VCaP (cell line): ENCODE measurements at regions not wholly inside any gene's neighbourhood (a gene's known extent, or its start where the extent isn't known, plus 50 kb on each side); places are given as distances from the start of the nearest gene placed in this dataset.

ENCODE experiments used
- H3K27ac ChIP-seq: fragments of 450-650 bp; 2 replicates; pipeline ENCODE4 v1.5.1; 2017
- TF ChIP-seq, protein P1 (sequence below): fragments of 450-650 bp; conservative IDR thresholded peaks from 2 replicates; pipeline ENCODE4 v1.5.1; 2017; ENCODE audit warnings: mild to moderate bottlenecking, moderate library complexity

DNA sequence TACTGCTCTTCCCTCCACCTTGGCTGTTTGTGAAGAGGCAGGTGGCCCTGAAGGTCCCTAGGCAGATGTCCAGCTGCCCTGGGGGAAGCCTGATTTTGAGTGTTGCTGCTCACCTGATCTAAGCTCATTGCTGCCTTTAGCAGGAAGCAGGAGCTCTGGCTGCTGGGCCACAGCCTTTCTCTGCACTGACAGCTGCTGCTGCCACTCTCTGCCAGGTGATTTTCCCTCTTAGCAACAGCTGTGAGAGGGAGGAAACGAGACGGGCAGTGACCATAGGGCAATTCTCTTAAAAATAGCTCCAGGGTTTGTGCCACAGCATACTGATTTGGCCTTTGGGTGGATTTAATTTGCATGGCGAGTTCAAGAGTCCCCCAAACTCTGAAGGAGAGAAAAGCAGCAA is 415.8 kb upstream of the SEMA6D start:
- TF ChIP-seq, protein P1, sequence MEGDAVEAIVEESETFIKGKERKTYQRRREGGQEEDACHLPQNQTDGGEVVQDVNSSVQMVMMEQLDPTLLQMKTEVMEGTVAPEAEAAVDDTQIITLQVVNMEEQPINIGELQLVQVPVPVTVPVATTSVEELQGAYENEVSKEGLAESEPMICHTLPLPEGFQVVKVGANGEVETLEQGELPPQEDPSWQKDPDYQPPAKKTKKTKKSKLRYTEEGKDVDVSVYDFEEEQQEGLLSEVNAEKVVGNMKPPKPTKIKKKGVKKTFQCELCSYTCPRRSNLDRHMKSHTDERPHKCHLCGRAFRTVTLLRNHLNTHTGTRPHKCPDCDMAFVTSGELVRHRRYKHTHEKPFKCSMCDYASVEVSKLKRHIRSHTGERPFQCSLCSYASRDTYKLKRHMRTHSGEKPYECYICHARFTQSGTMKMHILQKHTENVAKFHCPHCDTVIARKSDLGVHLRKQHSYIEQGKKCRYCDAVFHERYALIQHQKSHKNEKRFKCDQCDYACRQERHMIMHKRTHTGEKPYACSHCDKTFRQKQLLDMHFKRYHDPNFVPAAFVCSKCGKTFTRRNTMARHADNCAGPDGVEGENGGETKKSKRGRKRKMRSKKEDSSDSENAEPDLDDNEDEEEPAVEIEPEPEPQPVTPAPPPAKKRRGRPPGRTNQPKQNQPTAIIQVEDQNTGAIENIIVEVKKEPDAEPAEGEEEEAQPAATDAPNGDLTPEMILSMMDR: no peak
- H3K27ac ChIP-seq: no peak overlapping the region

DNA sequence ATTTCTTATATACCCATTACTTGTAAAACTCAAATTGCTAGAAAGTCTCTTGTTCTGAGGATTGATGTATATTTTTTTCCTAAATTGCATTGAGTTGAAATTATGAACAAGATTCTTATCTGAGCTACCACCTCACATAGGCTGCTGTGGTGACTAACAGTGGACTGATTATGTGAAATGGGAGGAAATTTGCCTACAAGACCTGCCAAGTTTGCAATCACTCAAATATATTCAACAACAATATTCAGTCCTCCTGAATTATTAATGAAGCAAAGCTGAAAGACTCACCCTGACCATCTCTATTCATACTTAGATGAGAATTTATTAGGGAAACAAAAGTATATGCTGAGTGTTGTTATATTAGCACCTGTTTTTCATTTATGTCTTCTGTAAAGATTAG is 412.6 kb upstream of the SEMA6D start:
- H3K27ac ChIP-seq: no peak overlapping the region
- TF ChIP-seq, protein P1: no peak

DNA sequence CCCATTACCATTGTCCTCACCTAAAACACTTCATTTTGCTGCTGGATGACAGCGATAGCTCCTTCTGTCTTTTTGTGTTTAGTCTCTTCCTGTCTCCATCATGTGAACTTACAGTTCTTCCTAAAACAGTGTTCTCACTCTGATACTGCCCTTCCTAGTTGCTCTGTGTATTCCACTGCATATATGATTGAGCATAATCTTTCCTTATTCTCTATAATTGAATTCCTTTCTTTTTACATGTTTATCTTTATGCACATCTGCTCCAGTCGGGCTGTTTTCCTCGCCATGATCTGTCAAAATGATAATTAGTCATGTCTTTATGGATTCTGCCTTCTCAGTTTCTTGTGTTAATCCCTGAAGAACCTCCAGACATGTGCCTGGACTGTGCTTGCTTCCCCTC is 405.1 kb upstream of the SEMA6D start:
- TF ChIP-seq, protein P1: no peak
- no peak overlapping the region for H3K27ac ChIP-seq

DNA sequence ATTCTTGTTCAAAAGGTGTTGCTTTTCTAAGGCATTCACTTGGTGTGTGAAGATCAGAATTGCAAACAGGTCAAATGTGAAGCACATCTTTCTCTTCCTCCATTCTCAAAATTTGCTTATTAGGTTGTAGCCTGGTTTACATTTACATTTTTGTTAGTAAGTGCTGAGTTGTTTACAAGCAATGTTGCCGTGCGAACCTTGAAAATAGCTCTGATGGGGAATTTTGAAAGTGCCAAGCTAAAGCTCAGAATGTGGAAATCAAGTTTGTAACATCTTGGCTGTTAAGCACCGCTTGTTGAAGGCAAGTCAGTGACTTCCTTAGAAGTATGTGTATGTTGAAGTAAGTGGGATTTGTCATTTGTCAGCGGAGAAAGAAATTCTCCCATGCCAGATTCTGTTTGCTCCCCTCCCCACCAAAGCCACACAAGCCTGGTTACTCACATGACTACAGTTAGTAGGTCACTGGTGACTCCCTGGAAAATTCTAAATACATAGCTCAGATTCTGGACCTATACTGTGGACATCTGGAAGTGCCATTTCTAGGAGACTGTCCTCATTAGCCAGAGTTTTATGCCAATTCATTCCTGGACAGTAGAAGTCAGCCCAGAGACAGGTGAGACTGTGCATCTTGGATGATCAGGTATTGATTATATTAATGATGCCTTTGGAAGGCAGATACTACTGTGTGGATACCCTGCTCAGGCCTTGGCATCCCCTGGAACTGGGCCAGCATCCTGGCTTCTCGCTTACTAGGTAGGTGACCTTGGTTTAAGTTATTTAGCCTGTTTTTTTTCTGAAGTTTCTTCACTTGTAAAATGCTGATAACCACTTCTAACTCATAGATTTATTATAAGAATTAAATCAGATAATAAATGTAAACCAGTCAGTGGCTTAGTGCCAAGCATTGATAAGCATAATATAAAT is 390.6 kb upstream of the SEMA6D start:
- H3K27ac ChIP-seq: no peak overlapping the region
- TF ChIP-seq, protein P1: no peak

DNA sequence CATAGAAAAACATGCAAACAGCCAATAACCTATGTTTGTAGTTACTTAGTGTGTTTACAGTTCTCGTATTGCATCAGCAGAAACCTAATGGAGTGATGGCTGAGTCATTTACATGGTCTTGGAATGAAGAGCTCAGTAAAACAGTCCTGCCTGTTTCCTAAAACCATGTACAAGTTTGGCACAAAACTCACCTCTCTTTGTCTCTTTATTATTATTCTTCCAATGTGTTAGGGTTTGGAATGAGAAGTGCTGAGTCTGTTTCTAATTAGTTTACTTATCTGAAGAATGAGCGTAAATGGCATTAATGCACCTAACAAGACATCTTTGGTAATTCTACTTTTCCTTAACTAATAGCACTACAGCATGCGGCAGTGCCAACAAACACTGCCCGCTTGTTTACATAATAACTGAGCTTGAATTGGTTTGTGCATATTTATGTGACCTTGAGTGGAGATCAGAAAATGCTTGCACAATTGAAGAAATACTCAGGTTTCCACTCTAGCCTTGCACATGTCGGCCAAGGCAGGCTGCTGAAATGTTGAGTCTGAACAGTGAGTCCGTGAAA is 385.4 kb upstream of the SEMA6D start:
- TF ChIP-seq, protein P1: no peak
- no peak overlapping the region for H3K27ac ChIP-seq

DNA sequence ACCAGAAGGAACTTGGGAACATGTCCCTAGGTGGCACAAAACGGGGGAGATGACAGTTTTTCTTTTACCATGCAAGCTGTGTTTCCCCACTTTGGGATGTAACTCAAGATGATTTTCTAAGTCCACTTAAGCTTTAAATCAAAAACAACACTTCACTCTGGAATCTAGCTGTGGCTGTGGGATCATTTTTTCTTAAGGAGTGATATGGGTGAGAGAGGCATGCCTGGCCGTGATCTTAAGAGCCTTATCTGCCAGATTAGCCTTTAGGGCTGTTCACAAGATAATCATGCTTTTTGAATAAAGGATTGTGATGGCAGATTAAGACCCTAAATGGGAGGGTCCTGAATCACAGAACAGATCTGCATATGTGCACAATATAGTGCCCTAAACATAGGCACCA is 384.8 kb upstream of the SEMA6D start:
- TF ChIP-seq, protein P1: no peak
- H3K27ac ChIP-seq: no peak overlapping the region

DNA sequence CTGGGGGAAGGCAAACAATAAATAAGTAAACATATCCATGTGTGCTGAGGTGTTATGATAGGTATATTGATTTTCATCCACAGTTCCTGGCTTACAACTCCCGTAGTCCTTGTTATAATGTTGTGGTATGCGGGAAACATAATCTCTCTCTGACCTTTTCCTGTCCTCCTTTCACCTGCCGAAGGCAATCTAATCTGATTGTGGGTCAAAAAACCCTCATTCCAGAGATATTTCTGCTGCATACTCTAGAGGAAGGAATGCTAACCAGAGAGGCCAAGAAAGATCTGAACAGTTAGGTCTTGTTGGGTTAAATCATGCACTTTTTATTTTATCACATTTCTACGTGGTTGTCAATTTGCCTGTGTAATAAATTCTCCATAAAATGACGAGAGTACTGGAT is 383.6 kb upstream of the SEMA6D start:
- TF ChIP-seq, protein P1: no peak
- no peak overlapping the region for H3K27ac ChIP-seq
